ENCODE measurements at regions not wholly inside any gene's neighbourhood (a gene's known extent, or its start where the extent isn't known, plus 50 kb on each side); places are given as distances from the start of the nearest gene placed in this dataset.

GRCh38 chr13:104011505-104012241 lies 945.5 kb upstream of the SLC10A2 start:
- TF ChIP-seq CTCF (IDR thresholded peaks at IDR 0.05; ENCODE audit: control extremely low read depth, extremely low read depth, low read depth, missing control alignments): no peak
- POLR2A ChIA-PET: no interaction called here
- CTCF ChIA-PET: no interaction called here
- DNase-seq (ENCODE audit: extremely low spot score): no peak

DNA sequence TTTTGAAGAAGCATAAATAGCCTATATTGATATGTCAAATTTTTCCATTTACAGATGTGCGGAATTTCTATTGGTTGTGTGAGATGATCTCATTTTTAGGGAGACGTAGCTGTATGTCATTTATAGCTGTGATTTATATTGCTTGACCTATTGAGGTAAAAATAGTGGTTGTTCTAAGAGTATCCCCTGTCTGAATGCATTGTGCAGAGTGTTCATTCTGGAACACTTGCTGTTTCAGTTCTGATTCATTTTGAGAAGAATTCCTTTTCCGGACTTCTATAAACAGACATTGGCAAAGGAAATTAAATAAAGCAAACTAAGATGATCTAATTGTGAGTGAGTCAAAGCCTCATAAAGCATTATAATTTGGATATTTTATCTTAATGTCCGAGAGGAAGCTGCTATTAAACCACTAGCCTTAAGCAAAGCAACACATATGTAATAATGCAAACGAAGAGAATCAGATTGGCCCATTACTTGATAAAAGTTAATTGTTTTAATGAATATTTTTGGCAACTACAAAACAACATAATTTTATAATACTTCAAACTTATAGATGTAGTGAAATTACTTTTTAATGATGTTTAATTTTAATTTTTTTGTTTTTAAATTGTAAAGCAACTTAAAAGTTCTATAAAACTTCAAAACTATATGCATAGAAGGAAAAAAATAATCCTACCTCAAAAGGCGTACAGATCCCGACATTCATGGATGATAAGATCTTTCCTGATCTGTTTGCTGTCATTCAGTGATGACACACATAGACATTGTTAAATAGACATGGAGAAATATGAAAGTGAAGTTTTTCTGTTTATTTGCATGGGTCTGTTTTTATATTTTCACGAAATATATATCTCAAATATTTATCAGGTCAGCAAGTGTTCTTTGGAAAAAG lies 942.6 kb upstream of the SLC10A2 start:
- TF ChIP-seq CTCF (IDR thresholded peaks at IDR 0.05; ENCODE audit: control extremely low read depth, extremely low read depth, low read depth, missing control alignments): no peak
- DNase-seq (ENCODE audit: extremely low spot score): no peak
- ChIA-PET CTCF (no interaction called here), POLR2A (no interaction called here)

DNA sequence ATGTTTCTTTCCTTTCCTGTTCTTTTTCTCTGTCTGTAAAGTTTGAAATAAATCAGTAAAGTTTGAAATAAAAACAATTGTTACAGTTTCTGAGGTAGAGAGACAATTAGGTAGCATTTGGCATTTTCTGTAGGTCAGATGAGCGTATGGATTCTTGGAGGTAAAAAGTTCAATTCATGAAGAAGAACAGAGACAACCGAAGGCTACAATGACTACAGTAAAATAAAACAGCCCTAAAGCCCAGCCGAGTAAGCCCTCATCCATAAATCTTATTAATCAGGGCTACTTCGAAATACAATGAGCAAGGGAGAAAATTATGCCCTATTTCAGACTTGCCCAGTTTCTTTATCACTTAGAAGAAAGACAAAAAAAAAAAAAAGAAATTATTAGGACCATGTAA lies 941.9 kb upstream of the SLC10A2 start:
- TF ChIP-seq CTCF (IDR thresholded peaks at IDR 0.05; ENCODE audit: control extremely low read depth, extremely low read depth, low read depth, missing control alignments): no peak
- no peak for DNase-seq (ENCODE audit: extremely low spot score)
- ChIA-PET CTCF (no interaction called here), POLR2A (no interaction called here)

GRCh38 chr13:104006625-104007075 lies 940.4 kb upstream of the SLC10A2 start:
- TF ChIP-seq CTCF (IDR thresholded peaks at IDR 0.05; ENCODE audit: control extremely low read depth, extremely low read depth, low read depth, missing control alignments): no peak
- ChIA-PET POLR2A (no interaction called here), CTCF (interaction anchor here (0.8 kb wide), 1 partner anchor 397 kb away, joined by 3 read pairs; no protein-coding TSS in a partner anchor)
- DNase-seq (ENCODE audit: extremely low spot score): no peak

DNA sequence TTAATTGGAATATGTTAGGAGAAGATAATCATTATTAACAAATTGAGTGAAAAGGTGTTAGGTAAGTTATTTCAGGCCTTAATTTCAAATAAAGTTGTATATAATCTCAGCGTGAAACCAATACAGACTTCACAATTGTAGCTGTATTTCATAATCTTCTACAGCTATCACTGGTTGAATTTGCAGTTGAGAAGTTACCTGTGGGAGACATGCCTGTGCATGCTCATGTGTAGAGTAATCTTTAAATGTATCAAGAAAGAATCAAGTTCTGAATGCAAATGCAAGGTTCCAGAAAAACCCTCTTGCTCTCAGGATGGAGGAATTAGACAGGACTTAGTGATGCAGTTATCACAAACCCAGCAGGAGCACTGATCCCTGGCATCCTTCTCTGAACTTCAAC lies 938.4 kb upstream of the SLC10A2 start:
- TF ChIP-seq CTCF (IDR thresholded peaks at IDR 0.05; ENCODE audit: control extremely low read depth, extremely low read depth, low read depth, missing control alignments): no peak
- ChIA-PET CTCF (interaction anchor here (0.9 kb wide), 1 partner anchor 8 kb away, joined by 3 read pairs; no protein-coding TSS in a partner anchor), POLR2A (no interaction called here)
- no peak for DNase-seq (ENCODE audit: extremely low spot score)

- CTCF ChIA-PET: no interaction called here
- DNase-seq (ENCODE audit: extremely low spot score): no peak
- no peak for TF ChIP-seq CTCF (IDR thresholded peaks at IDR 0.05; ENCODE audit: control extremely low read depth, extremely low read depth, low read depth, missing control alignments)
- POLR2A ChIA-PET: no interaction called here
Observed at GRCh38 chr13:104002216-104002615, 936.0 kb upstream of the SLC10A2 start.
